Transverse colon (tissue), 4 donors: ENCODE measurements at regions not wholly inside any gene's neighbourhood (a gene's known extent, or its start where the extent isn't known, plus 50 kb on each side); places are given as distances from the start of the nearest gene placed in this dataset.

ENCODE experiments used
- CTCF ChIP-seq, 5 experiments: fragments of 200-600 bp in 3 of 5; fragments of 450-650 bp in 2 of 5; sonication (generic) in 3 of 5; IDR thresholded peaks; 1 replicate in 2 of 5; 2 replicates in 3 of 5; pipeline ENCODE4 v1.5.1; 2016 to 2017; ENCODE audit warnings: antibody characterized with exemption in 5 of 5, inconsistent platforms in 3 of 5, mild to moderate bottlenecking in 2 of 5, moderate library complexity in 1 of 5
- EP300 ChIP-seq: sonication (generic); formaldehyde crosslinking; IDR thresholded peaks from one replicate; pipeline ENCODE4 v1.6.1; 2017; ENCODE audit warnings: antibody characterized with exemption, low read depth
- POLR2A ChIP-seq: fragments of 450-650 bp; IDR thresholded peaks from one replicate; pipeline ENCODE4 v1.6.1; 2016; ENCODE audit warnings: antibody characterized with exemption, mild to moderate bottlenecking, moderate library complexity
- POLR2AphosphoS5 ChIP-seq, 3 donors: sonication (generic); formaldehyde crosslinking; IDR thresholded peaks; one replicate each; pipeline ENCODE4 v1.6.1; 2016; ENCODE audit warnings: antibody characterized with exemption in 3 of 3

GRCh38 chr13:29702912-29703351 is 107.4 kb upstream of the SLC7A1 start:
- no peak for TF ChIP-seq CTCF (IDR thresholded peaks at IDR 0.05)
- no peak for TF ChIP-seq POLR2AphosphoS5 (IDR thresholded peaks at IDR 0.05)
- TF ChIP-seq POLR2A: no peak
- TF ChIP-seq EP300: no peak
